ENCODE measurements at regions not wholly inside any gene's neighbourhood (a gene's known extent, or its start where the extent isn't known, plus 50 kb on each side); places are given as distances from the start of the nearest gene placed in this dataset.

DNA sequence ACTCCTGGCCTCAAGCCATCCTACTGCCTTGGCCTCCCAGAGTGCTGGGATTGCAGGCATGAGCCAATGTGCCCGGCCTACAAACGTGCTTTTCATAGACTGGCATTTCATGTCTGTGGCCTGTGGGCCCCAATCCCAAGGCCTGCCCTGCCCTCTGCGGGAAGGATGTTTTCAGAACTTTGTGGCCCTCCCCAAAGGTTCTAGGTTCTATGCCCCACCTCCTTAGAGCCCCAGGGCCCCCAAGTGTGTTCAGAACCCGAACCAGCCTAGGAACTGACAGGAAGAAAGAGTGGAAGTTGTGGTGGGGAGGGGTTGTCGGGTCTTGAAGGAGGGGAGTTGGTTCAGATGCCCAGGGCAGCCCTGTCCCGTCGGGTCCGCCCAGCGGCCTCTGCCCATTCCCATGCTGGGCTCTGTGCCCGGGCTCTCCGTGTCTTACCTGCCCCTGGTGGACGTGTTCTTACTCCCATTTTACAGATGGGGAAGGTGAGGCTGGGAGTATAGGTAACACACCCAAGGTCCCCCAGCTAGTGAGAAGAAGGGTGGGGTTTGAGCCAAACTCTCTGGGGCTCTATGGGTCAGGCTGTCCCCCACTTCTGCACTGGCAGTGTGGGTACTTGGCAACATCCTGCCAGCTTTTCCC lies 175.8 kb upstream of the IER5L start:
- peak overlapping the region in 7 of 12 donors; percentile 23 to 73 (median 42) for H3K27ac ChIP-seq
- H3K4me1 ChIP-seq = peaks cover 0 to 27% (median 16%) of the 10 kb centered on the region in 12 donors
- no peak overlapping the region for H3K4me3 ChIP-seq
- no peak for TF ChIP-seq POLR2A (IDR thresholded peaks at IDR 0.05)
- TF ChIP-seq, protein P1, sequence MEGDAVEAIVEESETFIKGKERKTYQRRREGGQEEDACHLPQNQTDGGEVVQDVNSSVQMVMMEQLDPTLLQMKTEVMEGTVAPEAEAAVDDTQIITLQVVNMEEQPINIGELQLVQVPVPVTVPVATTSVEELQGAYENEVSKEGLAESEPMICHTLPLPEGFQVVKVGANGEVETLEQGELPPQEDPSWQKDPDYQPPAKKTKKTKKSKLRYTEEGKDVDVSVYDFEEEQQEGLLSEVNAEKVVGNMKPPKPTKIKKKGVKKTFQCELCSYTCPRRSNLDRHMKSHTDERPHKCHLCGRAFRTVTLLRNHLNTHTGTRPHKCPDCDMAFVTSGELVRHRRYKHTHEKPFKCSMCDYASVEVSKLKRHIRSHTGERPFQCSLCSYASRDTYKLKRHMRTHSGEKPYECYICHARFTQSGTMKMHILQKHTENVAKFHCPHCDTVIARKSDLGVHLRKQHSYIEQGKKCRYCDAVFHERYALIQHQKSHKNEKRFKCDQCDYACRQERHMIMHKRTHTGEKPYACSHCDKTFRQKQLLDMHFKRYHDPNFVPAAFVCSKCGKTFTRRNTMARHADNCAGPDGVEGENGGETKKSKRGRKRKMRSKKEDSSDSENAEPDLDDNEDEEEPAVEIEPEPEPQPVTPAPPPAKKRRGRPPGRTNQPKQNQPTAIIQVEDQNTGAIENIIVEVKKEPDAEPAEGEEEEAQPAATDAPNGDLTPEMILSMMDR (IDR thresholded peaks at IDR 0.05) = no peak
- no peak for DNase-seq
- peaks cover 0 to 13% (median 8%) of the 10 kb centered on the region in 12 donors for H3K9me3 ChIP-seq
- ATAC-seq = no peak
- peaks cover 0 to 10% (median 6%) of the 10 kb centered on the region in 9 donors for H3K27me3 ChIP-seq
- 78 to 82% (median 81%) methylated on average over 11 to 12 of the region's 12 CpGs for WGBS, 4 donors
- intact Hi-C loops (cut with DNase I) = no loop called here
- no peaks in the 10 kb centered on the region for H3K36me3 ChIP-seq

- no peak for TF ChIP-seq POLR2A (IDR thresholded peaks at IDR 0.05)
- TF ChIP-seq, protein P1 (IDR thresholded peaks at IDR 0.05) = no peak
- H3K27me3 ChIP-seq = peaks cover 0 to 10% (median 6%) of the 10 kb centered on the region in 9 donors
- H3K4me1 ChIP-seq = peaks cover 0 to 36% (median 16%) of the 10 kb centered on the region in 12 donors
- peak overlapping the region in 11 of 12 donors; percentile 11 to 50 (median 44) for H3K4me3 ChIP-seq
- intact Hi-C loops (cut with DNase I) = no loop called here
- DNase-seq = no peak
- H3K9me3 ChIP-seq = peaks cover 0 to 13% (median 8%) of the 10 kb centered on the region in 12 donors
- peak in 1 of 4 donors; percentile 28 for ATAC-seq
- H3K36me3 ChIP-seq = no peaks in the 10 kb centered on the region
- H3K27ac ChIP-seq = peak overlapping the region in 10 of 12 donors; percentile 13 to 74 (median 58)
- WGBS, 4 donors = 16 to 31% (median 22%) methylated on average over 10 to 49 of the region's 49 CpGs
Measured at GRCh38 chr9:129352146-129352865, 174.2 kb upstream of the IER5L start.

GRCh38 chr9:129351642-129352145 lies 173.6 kb upstream of the IER5L start:
- DNase-seq (no peak), ATAC-seq (peak in 1 of 4 donors; percentile 23)
- 10 to 20% (median 14%) methylated on average over 19 of the region's 19 CpGs for WGBS, 4 donors
- H3K27me3 ChIP-seq = peaks cover 0 to 10% (median 6%) of the 10 kb centered on the region in 9 donors
- peaks cover 0 to 42% (median 16%) of the 10 kb centered on the region in 12 donors for H3K4me1 ChIP-seq
- peaks cover 0 to 13% (median 8%) of the 10 kb centered on the region in 12 donors for H3K9me3 ChIP-seq
- H3K27ac ChIP-seq = peak overlapping the region in 9 of 12 donors; percentile 28 to 74 (median 65)
- no peaks in the 10 kb centered on the region for H3K36me3 ChIP-seq
- intact Hi-C loops (cut with DNase I) = no loop called here
- TF ChIP-seq, protein P1 (IDR thresholded peaks at IDR 0.05) = no peak
- TF ChIP-seq POLR2A (IDR thresholded peaks at IDR 0.05) = no peak
- H3K4me3 ChIP-seq = peak overlapping the region in 11 of 12 donors; percentile 11 to 50 (median 44)

Measured in heart left ventricle (tissue), 16 donors.